Sigmoid colon (tissue), 6 donors: ENCODE measurements at regions not wholly inside any gene's neighbourhood (a gene's known extent, or its start where the extent isn't known, plus 50 kb on each side); places are given as distances from the start of the nearest gene placed in this dataset.

Experiments
- DNase-seq: peaks from one replicate; pipeline ENCODE4 v3.0.0-alpha.2; 2019
- H3K27ac ChIP-seq, 4 donors: fragments of 200-600 bp; sonication (generic); one replicate each; pipeline ENCODE4 v1.5.1; 2016 to 2019; ENCODE audit warnings: mild to moderate bottlenecking in 1 of 4
- H3K27me3 ChIP-seq, 3 donors: fragments of 200-600 bp; sonication (generic); one replicate each; pipeline ENCODE4 v1.5.1; 2019; ENCODE audit warnings: mild to moderate bottlenecking in 1 of 3
- H3K36me3 ChIP-seq, 4 donors: fragments of 200-600 bp; sonication (generic); one replicate each; pipeline ENCODE4 v1.5.1; 2016 to 2019
- H3K4me1 ChIP-seq, 4 donors: fragments of 200-600 bp; sonication (generic); one replicate each; pipeline ENCODE4 v1.5.1; 2017 to 2019
- H3K4me3 ChIP-seq, 4 donors: fragments of 200-600 bp; sonication (generic); one replicate each; pipeline ENCODE4 v1.5.1; 2017 to 2019; ENCODE audit warnings: mild to moderate bottlenecking in 2 of 4, moderate library complexity in 1 of 4
- H3K9me3 ChIP-seq, 4 donors: fragments of 200-600 bp in 3 of 4; sonication (generic) in 3 of 4; one replicate each; pipeline versions ENCODE4 v1.5.1 to v1.6.1; 2013 to 2019
- EP300 ChIP-seq, 4 donors: sonication (generic); formaldehyde crosslinking; IDR thresholded peaks; one replicate each; pipeline ENCODE4 v1.6.1; 2017; ENCODE audit warnings: antibody characterized with exemption in 4 of 4
- POLR2A ChIP-seq, 2 donors: fragments of 450-650 bp; IDR thresholded peaks; one replicate each; pipeline ENCODE4 v1.6.1; 2016; ENCODE audit warnings: antibody characterized with exemption in 2 of 2, mild to moderate bottlenecking in 2 of 2, moderate library complexity in 2 of 2
- POLR2AphosphoS5 ChIP-seq, 4 donors: sonication (generic); formaldehyde crosslinking; IDR thresholded peaks; one replicate each; pipeline ENCODE4 v1.6.1; 2017; ENCODE audit warnings: antibody characterized with exemption in 4 of 4
- WGBS, 2 donors: extraction: QIAGEN DNeasy Blood & Tissue Kit; methylation state at CpG; one replicate each; pipeline ENCODE4 v1.1.7; 2013; 5-methylcytosine and 5-hydroxymethylcytosine counted together
- intact Hi-C: fragments of 100-400 bp; cut with DNase I; formaldehyde crosslinking; loops from one replicate; pipeline ENCODE4 v1.15.1; 2023
- TF ChIP-seq, protein P1 (sequence below), 4 experiments: fragments of 450-650 bp in 3 of 4; fragments of 200-600 bp in 1 of 4; IDR thresholded peaks; one replicate each; pipeline ENCODE4 v1.5.1; 2016 to 2019; ENCODE audit warnings: antibody characterized with exemption in 4 of 4, mild to moderate bottlenecking in 3 of 4, moderate library complexity in 2 of 4
- donor health status: healthy with polysubstance abuse.
- donor health status: healthy.

DNA sequence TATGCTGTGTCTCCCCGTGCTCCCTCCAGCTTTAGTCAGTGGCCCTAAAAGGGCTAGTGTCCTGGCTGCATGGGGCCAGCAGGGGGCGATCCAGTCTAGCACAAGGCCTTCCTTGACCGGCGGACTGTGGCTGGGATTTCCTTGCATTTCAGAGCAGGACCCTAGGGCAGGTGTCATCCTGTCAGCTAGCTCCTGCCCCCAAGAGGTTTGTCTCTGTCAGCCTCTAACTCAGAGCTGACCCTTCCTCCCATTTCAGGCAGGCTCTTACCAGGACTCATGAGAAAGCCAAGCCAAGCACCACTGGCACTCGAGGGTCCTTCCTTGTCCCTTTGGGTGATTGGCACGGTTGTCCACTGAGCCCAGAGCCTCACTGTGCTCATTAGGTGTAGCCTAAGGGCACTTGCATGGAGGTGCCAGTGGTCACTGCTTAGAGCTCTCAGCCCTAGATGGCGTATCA lies 140.3 kb downstream of the RPIA start:
- H3K4me1 ChIP-seq, result no peaks in the 10 kb centered on the region
- DNase-seq, result no peak
- TF ChIP-seq, protein P1, sequence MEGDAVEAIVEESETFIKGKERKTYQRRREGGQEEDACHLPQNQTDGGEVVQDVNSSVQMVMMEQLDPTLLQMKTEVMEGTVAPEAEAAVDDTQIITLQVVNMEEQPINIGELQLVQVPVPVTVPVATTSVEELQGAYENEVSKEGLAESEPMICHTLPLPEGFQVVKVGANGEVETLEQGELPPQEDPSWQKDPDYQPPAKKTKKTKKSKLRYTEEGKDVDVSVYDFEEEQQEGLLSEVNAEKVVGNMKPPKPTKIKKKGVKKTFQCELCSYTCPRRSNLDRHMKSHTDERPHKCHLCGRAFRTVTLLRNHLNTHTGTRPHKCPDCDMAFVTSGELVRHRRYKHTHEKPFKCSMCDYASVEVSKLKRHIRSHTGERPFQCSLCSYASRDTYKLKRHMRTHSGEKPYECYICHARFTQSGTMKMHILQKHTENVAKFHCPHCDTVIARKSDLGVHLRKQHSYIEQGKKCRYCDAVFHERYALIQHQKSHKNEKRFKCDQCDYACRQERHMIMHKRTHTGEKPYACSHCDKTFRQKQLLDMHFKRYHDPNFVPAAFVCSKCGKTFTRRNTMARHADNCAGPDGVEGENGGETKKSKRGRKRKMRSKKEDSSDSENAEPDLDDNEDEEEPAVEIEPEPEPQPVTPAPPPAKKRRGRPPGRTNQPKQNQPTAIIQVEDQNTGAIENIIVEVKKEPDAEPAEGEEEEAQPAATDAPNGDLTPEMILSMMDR (IDR thresholded peaks at IDR 0.05), result peak in 2 of 4 experiments; percentile 13 to 32
- TF ChIP-seq POLR2AphosphoS5 (IDR thresholded peaks at IDR 0.05), result no peak
- intact Hi-C loops, result no loop called here
- no peaks in the 10 kb centered on the region for H3K9me3 ChIP-seq
- peaks cover 0 to 7% (median 0%) of the 10 kb centered on the region in 3 donors for H3K27me3 ChIP-seq
- 37 to 40% methylated on average over 7 of the region's 7 CpGs for WGBS, 2 donors
- no peak overlapping the region for H3K27ac ChIP-seq
- H3K36me3 ChIP-seq, result no peaks in the 10 kb centered on the region
- no peak overlapping the region for H3K4me3 ChIP-seq

DNA sequence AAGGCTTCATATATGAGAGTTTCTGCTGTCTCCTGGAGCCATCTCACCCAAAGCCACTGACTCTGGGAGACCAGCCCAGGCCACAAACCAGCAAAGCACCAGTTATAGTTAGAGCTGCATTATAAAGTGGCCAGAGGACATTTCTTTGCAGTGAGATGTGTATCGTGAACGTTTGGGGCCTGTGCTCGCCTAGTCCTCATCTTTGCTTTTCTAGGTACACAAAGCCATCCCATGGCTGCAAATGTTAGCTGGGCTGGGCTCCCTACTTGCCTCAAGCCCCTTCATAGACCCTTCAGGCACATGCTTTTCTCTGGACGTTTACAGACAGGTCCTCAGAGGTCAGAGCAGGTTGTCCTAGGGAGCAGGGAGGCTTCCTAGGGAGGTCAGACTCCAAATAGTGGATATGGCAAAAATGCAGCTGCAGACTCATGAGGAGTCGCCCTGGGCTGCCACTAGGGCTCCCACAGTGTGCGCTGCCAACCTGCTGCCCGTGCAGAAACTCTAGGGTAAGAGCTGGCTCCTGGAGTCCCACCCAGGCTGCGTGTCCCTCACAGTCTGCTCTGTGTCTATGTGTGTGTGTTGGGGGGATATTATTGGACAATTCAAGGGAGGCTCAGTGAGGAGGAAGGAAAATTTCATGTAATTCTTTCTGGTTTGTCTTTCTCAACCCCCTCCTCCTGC lies 141.0 kb downstream of the RPIA start:
- Histone ChIP-seq H3K27ac (no peak overlapping the region), H3K27me3 (peaks cover 0 to 4% (median 0%) of the 10 kb centered on the region in 3 donors), H3K9me3 (no peaks in the 10 kb centered on the region), H3K4me3 (no peak overlapping the region), H3K36me3 (no peaks in the 10 kb centered on the region), H3K4me1 (no peaks in the 10 kb centered on the region)
- intact Hi-C loops, result no loop called here
- TF ChIP-seq POLR2AphosphoS5 (IDR thresholded peaks at IDR 0.05) (no peak), EP300 (IDR thresholded peaks at IDR 0.05) (no peak), POLR2A (IDR thresholded peaks at IDR 0.05) (no peak)
- TF ChIP-seq, protein P1 (IDR thresholded peaks at IDR 0.05), result no peak
- DNase-seq, result no peak
- 81 to 88% methylated on average over 8 of the region's 8 CpGs for WGBS, 2 donors

DNA sequence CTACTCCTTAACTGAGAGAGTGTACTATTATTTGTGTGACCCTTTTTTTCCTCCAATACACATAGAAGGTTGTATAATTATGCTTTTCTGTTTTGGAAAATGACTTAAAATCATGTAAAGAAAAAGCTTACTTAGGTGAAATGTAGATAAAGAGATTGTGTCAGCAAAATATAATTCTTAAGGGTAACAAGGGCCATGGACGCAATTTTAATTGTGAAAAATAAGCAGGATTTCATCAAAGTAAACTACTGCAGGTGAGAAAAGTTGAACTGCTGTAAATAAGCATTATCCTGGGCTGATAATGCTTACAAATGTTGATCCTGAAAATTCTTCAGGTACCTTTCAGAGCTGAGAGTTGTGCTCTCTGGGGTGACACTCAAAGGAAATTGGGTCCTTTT lies 141.5 kb downstream of the RPIA start:
- intact Hi-C loops, result no loop called here
- Histone ChIP-seq H3K27me3 (no peaks in the 10 kb centered on the region), H3K27ac (no peak overlapping the region), H3K4me3 (no peak overlapping the region), H3K4me1 (no peaks in the 10 kb centered on the region), H3K36me3 (no peaks in the 10 kb centered on the region), H3K9me3 (no peaks in the 10 kb centered on the region)
- 88 to 92% methylated on average over 1 of the region's 1 CpG for WGBS, 2 donors
- DNase-seq, result no peak
- TF ChIP-seq POLR2A (IDR thresholded peaks at IDR 0.05) (no peak), EP300 (IDR thresholded peaks at IDR 0.05) (no peak), POLR2AphosphoS5 (IDR thresholded peaks at IDR 0.05) (no peak)
- TF ChIP-seq, protein P1 (IDR thresholded peaks at IDR 0.05), result no peak

DNA sequence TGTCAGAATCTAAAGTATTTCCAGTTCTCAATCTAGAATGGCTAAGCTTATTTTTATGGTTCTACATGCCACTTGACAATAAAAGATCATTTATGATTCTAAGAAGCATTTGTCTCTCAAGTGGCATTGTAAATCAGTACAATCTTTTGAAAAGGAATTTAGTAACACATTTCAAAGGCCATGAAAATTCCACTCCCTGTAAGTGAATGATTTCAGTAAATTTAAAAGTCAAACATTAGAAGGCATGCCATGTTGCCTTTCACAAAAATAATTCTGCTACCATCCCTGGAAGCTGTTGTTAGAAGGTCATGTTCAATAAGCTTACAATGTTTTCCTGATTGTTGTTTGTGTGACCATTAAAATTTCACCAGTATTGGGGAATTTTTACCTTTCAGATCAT lies 142.9 kb downstream of the RPIA start:
- no peaks in the 10 kb centered on the region for H3K36me3 ChIP-seq
- no peak overlapping the region for H3K27ac ChIP-seq
- no peaks in the 10 kb centered on the region for H3K27me3 ChIP-seq
- H3K4me1 ChIP-seq, result no peaks in the 10 kb centered on the region
- intact Hi-C loops, result no loop called here
- no peak overlapping the region for H3K4me3 ChIP-seq
- TF ChIP-seq POLR2A (IDR thresholded peaks at IDR 0.05), result no peak
- no peak for TF ChIP-seq EP300 (IDR thresholded peaks at IDR 0.05)
- TF ChIP-seq POLR2AphosphoS5 (IDR thresholded peaks at IDR 0.05), result no peak
- TF ChIP-seq, protein P1 (IDR thresholded peaks at IDR 0.05), result no peak
- no peaks in the 10 kb centered on the region for H3K9me3 ChIP-seq
- DNase-seq, result no peak

DNA sequence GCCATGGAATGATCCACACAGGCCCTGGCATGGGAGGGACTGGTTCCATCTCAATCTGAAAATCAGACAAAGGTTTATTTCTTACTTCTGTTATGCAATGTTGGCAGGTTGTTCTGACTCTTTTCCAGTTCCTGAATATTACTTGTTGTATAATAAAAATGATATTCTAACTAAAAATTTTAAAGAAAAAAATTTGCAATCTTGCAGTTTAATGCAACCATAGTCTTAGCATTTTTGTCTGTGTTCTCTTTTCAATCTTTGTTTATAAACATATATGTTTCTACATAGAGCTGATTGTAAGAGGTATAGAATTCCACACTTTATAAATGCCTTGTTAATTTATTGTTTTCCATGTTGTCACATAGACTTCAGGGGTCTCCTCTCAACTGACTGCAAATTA lies 143.4 kb downstream of the RPIA start:
- TF ChIP-seq POLR2AphosphoS5 (IDR thresholded peaks at IDR 0.05) (no peak), POLR2A (IDR thresholded peaks at IDR 0.05) (no peak), EP300 (IDR thresholded peaks at IDR 0.05) (no peak)
- TF ChIP-seq, protein P1 (IDR thresholded peaks at IDR 0.05), result no peak
- H3K27ac ChIP-seq, result no peak overlapping the region
- H3K9me3 ChIP-seq, result no peaks in the 10 kb centered on the region
- no peak for DNase-seq
- H3K36me3 ChIP-seq, result no peaks in the 10 kb centered on the region
- H3K4me3 ChIP-seq, result no peak overlapping the region
- intact Hi-C loops, result no loop called here
- H3K4me1 ChIP-seq, result no peaks in the 10 kb centered on the region
- H3K27me3 ChIP-seq, result no peaks in the 10 kb centered on the region
